OCI-LY1 (cell line): ENCODE measurements at regions not wholly inside any gene's neighbourhood (a gene's known extent, or its start where the extent isn't known, plus 50 kb on each side); places are given as distances from the start of the nearest gene placed in this dataset.

ENCODE experiments used
- H2AFZ ChIP-seq: fragments of 200-600 bp; sonication (generic), shearing (Covaris generic); 2 replicates; pipeline ENCODE4 v1.6.0; 2014; ENCODE audit warnings: antibody characterized with exemption, mild to moderate bottlenecking, low read length
- H3F3A ChIP-seq: fragments of 200-600 bp; sonication (generic), shearing (Covaris generic); 2 replicates; pipeline ENCODE4 v1.6.0; 2014; ENCODE audit warnings: mild to moderate bottlenecking, antibody characterized with exemption, low read length, moderate library complexity; ENCODE audit not compliant: insufficient read depth
- H3K27ac ChIP-seq: fragments of 200-600 bp; sonication (generic); 2 replicates; pipeline ENCODE4 v1.5.1; 2014; ENCODE audit warnings: low read length, mixed run types, mild to moderate bottlenecking, low read depth; ENCODE audit not compliant: poor library complexity, severe bottlenecking
- H3K27me3 ChIP-seq: fragments of 200-600 bp; sonication (generic); 2 replicates; pipeline ENCODE4 v1.6.0; 2014; ENCODE audit warnings: antibody characterized with exemption, mild to moderate bottlenecking, low read length, moderate library complexity; ENCODE audit not compliant: insufficient read depth
- H3K36me3 ChIP-seq: fragments of 200-600 bp; sonication (generic); 2 replicates; pipeline ENCODE4 v1.6.1; 2014; ENCODE audit warnings: mild to moderate bottlenecking, antibody characterized with exemption, low read length, moderate library complexity, mixed read lengths; ENCODE audit not compliant: insufficient read depth
- H3K4me1 ChIP-seq: fragments of 200-600 bp; sonication (generic); 2 replicates; pipeline ENCODE4 v1.5.1; 2014; ENCODE audit warnings: mild to moderate bottlenecking, low read length, moderate library complexity; ENCODE audit not compliant: insufficient read depth, severe bottlenecking
- H3K4me2 ChIP-seq: fragments of 200-600 bp; sonication (generic), shearing (Covaris generic); 2 replicates; pipeline ENCODE4 v1.6.1; 2014; ENCODE audit warnings: low read length
- H3K4me3 ChIP-seq: fragments of 200-600 bp; sonication (generic); 2 replicates; pipeline ENCODE4 v1.5.1; 2014; ENCODE audit warnings: low read length, low read depth, mild to moderate bottlenecking, mixed read lengths; ENCODE audit not compliant: poor library complexity, severe bottlenecking
- H3K79me2 ChIP-seq: fragments of 200-600 bp; shearing (Covaris generic); 2 replicates; pipeline ENCODE4 v1.6.1; 2016; ENCODE audit warnings: mixed run types, low read length, mixed read lengths; ENCODE audit not compliant: insufficient read depth
- H3K9ac ChIP-seq: fragments of 200-600 bp; sonication (generic), shearing (Covaris generic); 2 replicates; pipeline ENCODE4 v1.6.1; 2014; ENCODE audit warnings: mild to moderate bottlenecking, low read length, mixed read lengths
- H3K9me2 ChIP-seq: fragments of 200-600 bp; sonication (generic), shearing (Covaris generic); 2 replicates; pipeline ENCODE4 v1.6.1; 2014; ENCODE audit warnings: low read depth, mild to moderate bottlenecking, low read length, mixed read lengths
- H3K9me3 ChIP-seq: fragments of 200-600 bp; shearing (Covaris generic); 2 replicates; pipeline ENCODE4 v1.6.1; 2014; ENCODE audit warnings: low read length, mixed read lengths
- H4K20me1 ChIP-seq: fragments of 200-600 bp; sonication (generic), shearing (Covaris generic); 2 replicates; pipeline ENCODE4 v1.6.0; 2016; ENCODE audit warnings: mild to moderate bottlenecking, low read length; ENCODE audit not compliant: insufficient read depth
- EZH2 ChIP-seq: fragments of 200-600 bp; sonication (generic), shearing (Covaris generic); IDR thresholded peaks from 2 replicates; pipeline ENCODE4 v1.8.0; 2017; ENCODE audit warnings: borderline replicate concordance, mixed run types, mild to moderate bottlenecking, antibody characterized with exemption, low read length, moderate library complexity, mixed read lengths
- TF ChIP-seq, protein P1 (sequence below): fragments of 200-600 bp; sonication (generic), shearing (Covaris generic); IDR thresholded peaks from 2 replicates; pipeline ENCODE4 v1.5.1; 2017; ENCODE audit warnings: mild to moderate bottlenecking, antibody characterized with exemption, low read length, moderate library complexity, mixed read lengths

GRCh38 chr4:122218762-122219161, 66.6 kb downstream of the BLTP1 start:
- TF ChIP-seq EZH2, result no peak
- TF ChIP-seq, protein P1, sequence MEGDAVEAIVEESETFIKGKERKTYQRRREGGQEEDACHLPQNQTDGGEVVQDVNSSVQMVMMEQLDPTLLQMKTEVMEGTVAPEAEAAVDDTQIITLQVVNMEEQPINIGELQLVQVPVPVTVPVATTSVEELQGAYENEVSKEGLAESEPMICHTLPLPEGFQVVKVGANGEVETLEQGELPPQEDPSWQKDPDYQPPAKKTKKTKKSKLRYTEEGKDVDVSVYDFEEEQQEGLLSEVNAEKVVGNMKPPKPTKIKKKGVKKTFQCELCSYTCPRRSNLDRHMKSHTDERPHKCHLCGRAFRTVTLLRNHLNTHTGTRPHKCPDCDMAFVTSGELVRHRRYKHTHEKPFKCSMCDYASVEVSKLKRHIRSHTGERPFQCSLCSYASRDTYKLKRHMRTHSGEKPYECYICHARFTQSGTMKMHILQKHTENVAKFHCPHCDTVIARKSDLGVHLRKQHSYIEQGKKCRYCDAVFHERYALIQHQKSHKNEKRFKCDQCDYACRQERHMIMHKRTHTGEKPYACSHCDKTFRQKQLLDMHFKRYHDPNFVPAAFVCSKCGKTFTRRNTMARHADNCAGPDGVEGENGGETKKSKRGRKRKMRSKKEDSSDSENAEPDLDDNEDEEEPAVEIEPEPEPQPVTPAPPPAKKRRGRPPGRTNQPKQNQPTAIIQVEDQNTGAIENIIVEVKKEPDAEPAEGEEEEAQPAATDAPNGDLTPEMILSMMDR, result peak; percentile 33; the same call in 1 of the 2 replicates
- H3K9me3 ChIP-seq, result no peaks in the 10 kb centered on the region

GRCh38 chr4:122219356-122219755, 67.2 kb downstream of the BLTP1 start:
- Histone ChIP-seq H3K36me3 (peaks cover 6% of the 10 kb centered on the region; the same call in 1 of the 2 replicates), H3K27ac (no peak overlapping the region), H3K27me3 (no peaks in the 10 kb centered on the region), H3F3A (no peaks in the 10 kb centered on the region), H3K9ac (no peak overlapping the region), H3K4me1 (no peaks in the 10 kb centered on the region), H3K4me3 (no peak overlapping the region), H2AFZ (no peak overlapping the region), H3K9me2 (no peaks in the 10 kb centered on the region), H3K9me3 (no peaks in the 10 kb centered on the region), H3K4me2 (no peak overlapping the region), H3K79me2 (no peaks in the 10 kb centered on the region), H4K20me1 (no peaks in the 10 kb centered on the region)
- no peak for TF ChIP-seq EZH2
- TF ChIP-seq, protein P1, result no peak

More at GRCh38 chr4:122218762-122219161, 66.6 kb downstream of the BLTP1 start:
- Histone ChIP-seq H3K27me3 (no peaks in the 10 kb centered on the region), H3K4me1 (no peaks in the 10 kb centered on the region), H3K36me3 (peaks cover 6% of the 10 kb centered on the region; the same call in 1 of the 2 replicates), H3K9me2 (no peaks in the 10 kb centered on the region), H4K20me1 (no peaks in the 10 kb centered on the region), H3F3A (no peaks in the 10 kb centered on the region), H3K79me2 (no peaks in the 10 kb centered on the region), H3K4me3 (no peak overlapping the region), H2AFZ (no peak overlapping the region), H3K4me2 (no peak overlapping the region), H3K9ac (no peak overlapping the region), H3K27ac (no peak overlapping the region)

DNA sequence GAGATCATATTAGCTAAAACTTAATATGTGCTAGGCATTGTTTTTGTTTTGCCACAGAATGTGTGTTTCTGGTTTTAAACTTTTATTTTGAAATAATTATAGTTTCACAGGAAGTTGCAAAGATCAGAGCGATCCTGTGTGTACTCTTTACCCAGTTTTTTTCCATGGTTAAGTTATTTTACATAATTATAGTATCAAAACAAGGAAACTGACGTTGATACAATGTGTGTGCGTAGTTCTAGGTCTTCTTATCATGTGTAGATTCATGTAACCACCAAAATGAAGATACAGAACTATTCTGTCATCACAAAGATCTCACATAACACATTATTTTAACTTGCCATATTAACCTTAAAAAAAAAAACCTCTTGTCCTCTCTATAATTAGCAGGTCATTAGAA, 69.2 kb downstream of the BLTP1 start:
- H3K9me2 ChIP-seq, result no peaks in the 10 kb centered on the region
- H3K27me3 ChIP-seq, result no peaks in the 10 kb centered on the region
- no peaks in the 10 kb centered on the region for H3K4me1 ChIP-seq
- no peak overlapping the region for H3K9ac ChIP-seq
- H3K4me2 ChIP-seq, result no peak overlapping the region
- no peak overlapping the region for H3K4me3 ChIP-seq
- H3K27ac ChIP-seq, result no peak overlapping the region
- no peaks in the 10 kb centered on the region for H4K20me1 ChIP-seq
- H3K36me3 ChIP-seq, result peaks cover 6% of the 10 kb centered on the region; the same call in 1 of the 2 replicates
- no peaks in the 10 kb centered on the region for H3F3A ChIP-seq
- TF ChIP-seq, protein P1, result no peak
- no peak for TF ChIP-seq EZH2
- no peaks in the 10 kb centered on the region for H3K9me3 ChIP-seq
- H2AFZ ChIP-seq, result no peak overlapping the region
- H3K79me2 ChIP-seq, result no peaks in the 10 kb centered on the region
